Calu3 (cell line): ENCODE measurements at regions not wholly inside any gene's neighbourhood (a gene's known extent, or its start where the extent isn't known, plus 50 kb on each side); places are given as distances from the start of the nearest gene placed in this dataset.

ENCODE experiments used
- BruUV-seq: library from RNA; stranded (reverse); fragments of 400-500 nt; replicated peaks from 2 replicates; lab custom pipeline; 2021; lab: Mats Ljungman, UMichigan
- CTCF ChIA-PET: fragments of 300-600 bp; sonication (Branson Sonifier 250); formaldehyde crosslinking; loops from one replicate; lab custom pipeline; 2022; ENCODE audit warnings: antibody characterized with exemption; lab: Charles Lee
- DNase-seq: peaks from one replicate; pipeline ENCODE4 v3.0.0; 2022
- H3K27ac Mint-ChIP-seq: one replicate; pipeline ENCODE4 v1.8.0; 2022; ENCODE audit warnings: mixed read lengths; ENCODE audit not compliant: unreplicated experiment
- H3K27me3 Mint-ChIP-seq: one replicate; pipeline ENCODE4 v1.8.0; 2022; ENCODE audit warnings: mixed read lengths; ENCODE audit not compliant: unreplicated experiment
- H3K36me3 Mint-ChIP-seq: one replicate; pipeline ENCODE4 v1.8.0; 2022; ENCODE audit warnings: mild to moderate bottlenecking, moderate library complexity, mixed read lengths; ENCODE audit not compliant: insufficient read depth, unreplicated experiment
- H3K4me1 Mint-ChIP-seq: one replicate; pipeline ENCODE4 v1.8.0; 2022; ENCODE audit warnings: mild to moderate bottlenecking, low read depth, mixed read lengths; ENCODE audit not compliant: unreplicated experiment
- H3K4me3 Mint-ChIP-seq: one replicate; pipeline ENCODE4 v1.8.0; 2022; ENCODE audit warnings: mild to moderate bottlenecking, low read depth, moderate library complexity, mixed read lengths; ENCODE audit not compliant: unreplicated experiment
- H3K9me3 Mint-ChIP-seq: one replicate; pipeline ENCODE4 v1.8.0; 2022; ENCODE audit warnings: low read depth, mixed read lengths; ENCODE audit not compliant: unreplicated experiment
- CTCF ChIP-seq: fragments of 200-600 bp; IDR thresholded peaks from one replicate; pipeline ENCODE4 v1.8.0; 2022; ENCODE audit warnings: antibody characterized with exemption; ENCODE audit not compliant: unreplicated experiment
- intact Hi-C: fragments of 100-400 bp; cut with micrococcal nuclease; formaldehyde crosslinking; loops from one replicate; pipeline ENCODE4 v1.10.0; 2022; ENCODE audit not compliant: unreplicated experiment

GRCh38 chr2:240336820-240337427, 98.5 kb upstream of the GPC1 start:
- TF ChIP-seq CTCF: no peak
- Mint-ChIP-seq H3K4me3 (no peak overlapping the region), H3K36me3 (no peaks in the 10 kb centered on the region), H3K4me1 (no peaks in the 10 kb centered on the region), H3K27me3 (peaks cover 78% of the 10 kb centered on the region), H3K27ac (no peak overlapping the region), H3K9me3 (peaks cover 2% of the 10 kb centered on the region)
- no TSS peak for BruUV-seq
- no peak for DNase-seq
- intact Hi-C loops: no loop called here
- CTCF ChIA-PET: no interaction called here

GRCh38 chr2:240338274-240338673, 97.2 kb upstream of the GPC1 start:
- no peak for TF ChIP-seq CTCF
- H3K4me1 Mint-ChIP-seq: no peaks in the 10 kb centered on the region
- H3K4me3 Mint-ChIP-seq: no peak overlapping the region
- peaks cover 65% of the 10 kb centered on the region for H3K27me3 Mint-ChIP-seq
- peaks cover under 1% of the 10 kb centered on the region for H3K9me3 Mint-ChIP-seq
- BruUV-seq: no TSS peak
- no peaks in the 10 kb centered on the region for H3K36me3 Mint-ChIP-seq
- intact Hi-C loops: no loop called here
- CTCF ChIA-PET: no interaction called here
- DNase-seq: no peak
- H3K27ac Mint-ChIP-seq: no peak overlapping the region

GRCh38 chr2:240339411-240340360, 95.8 kb upstream of the GPC1 start:
- H3K9me3 Mint-ChIP-seq: peaks cover 6% of the 10 kb centered on the region
- no TSS peak for BruUV-seq
- no peak overlapping the region for H3K4me3 Mint-ChIP-seq

GRCh38 chr2:240340361-240340761, 95.1 kb upstream of the GPC1 start:
- peaks cover 44% of the 10 kb centered on the region for H3K27me3 Mint-ChIP-seq
- H3K9me3 Mint-ChIP-seq: peaks cover 6% of the 10 kb centered on the region
- no peak for TF ChIP-seq CTCF
- intact Hi-C loops: no loop called here
- no peak overlapping the region for H3K4me3 Mint-ChIP-seq
- no peak for DNase-seq
- H3K36me3 Mint-ChIP-seq: no peaks in the 10 kb centered on the region
- no peak overlapping the region for H3K27ac Mint-ChIP-seq
- CTCF ChIA-PET: no interaction called here
- BruUV-seq: no TSS peak
- H3K4me1 Mint-ChIP-seq: no peaks in the 10 kb centered on the region

More at GRCh38 chr2:240339411-240340360, 95.8 kb upstream of the GPC1 start:
- CTCF ChIA-PET: no interaction called here
- no peaks in the 10 kb centered on the region for H3K36me3 Mint-ChIP-seq
- peaks cover 50% of the 10 kb centered on the region for H3K27me3 Mint-ChIP-seq
- no peak overlapping the region for H3K27ac Mint-ChIP-seq
- no peak for DNase-seq
- H3K4me1 Mint-ChIP-seq: no peaks in the 10 kb centered on the region
- no peak for TF ChIP-seq CTCF
- intact Hi-C loops: no loop called here
